ENCODE measurements at regions not wholly inside any gene's neighbourhood (a gene's known extent, or its start where the extent isn't known, plus 50 kb on each side); places are given as distances from the start of the nearest gene placed in this dataset.

DNA sequence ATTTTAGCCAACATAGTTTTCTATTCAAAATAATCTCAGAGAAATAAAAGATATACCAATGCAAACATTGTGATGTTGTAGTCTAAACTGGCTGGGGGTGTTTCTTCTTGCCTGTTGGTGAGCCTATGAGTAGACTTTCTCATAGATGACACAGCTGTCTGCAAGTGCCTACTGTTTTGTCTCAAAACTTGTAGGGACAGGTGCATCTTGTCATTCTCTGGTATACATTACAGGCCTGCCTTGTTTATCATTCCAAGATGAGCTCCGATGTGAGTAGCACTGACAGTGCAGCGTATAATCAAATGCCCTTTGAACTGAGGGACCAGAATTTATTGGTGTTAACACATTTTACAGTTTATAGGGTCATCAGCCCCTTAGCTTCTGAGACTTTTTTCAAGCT, 353.8 kb downstream of the PRDM5 start:
- no peak for DNase-seq (ENCODE audit: low spot score)
- WGBS (ENCODE audit: low lambda C conversion rate) = 7% methylated on average over 2 of the region's 2 CpGs
- no TSS peak for BruUV-seq (replicated peaks)
- intact Hi-C loops (cut with micrococcal nuclease; ENCODE audit: unreplicated experiment) (no loop called here), in situ Hi-C loops (cut with HindIII; ENCODE audit: extremely low pct_ligation_motif_present, low pct_unique_long_range_greater_than_20kb) (no loop called here)
- Histone ChIP-seq H3K4me2 (ENCODE audit: low read depth, low read length) (no peak overlapping the region), H3K27me3 (ENCODE audit: control insufficient read depth in 1 of 2, insufficient read depth in 2 of 2, low read length in 2 of 2) (no peaks in the 10 kb centered on the region), H2AFZ (ENCODE audit: low read length) (no peak overlapping the region), H4K20me1 (ENCODE audit: insufficient read depth, low read length) (no peaks in the 10 kb centered on the region), H3K4me1 (ENCODE audit: insufficient read depth, low read length) (no peaks in the 10 kb centered on the region), H3K27ac (ENCODE audit: extremely low read length, insufficient read depth, low read length) (no peak overlapping the region), H3K36me3 (replicated peaks in 1 of 2; ENCODE audit: control insufficient read depth in 1 of 2, insufficient read depth in 2 of 2, low read length in 2 of 2) (no peaks in the 10 kb centered on the region), H3K9ac (ENCODE audit: insufficient read depth, low read depth, low read length) (no peak overlapping the region), H3K4me3 (replicated peaks in 1 of 3; ENCODE audit: insufficient read depth in 1 of 3, low read depth in 2 of 3, low read length in 3 of 3) (no peak overlapping the region), H3K79me2 (ENCODE audit: insufficient read depth, low read length) (no peaks in the 10 kb centered on the region), H3K9me3 (ENCODE audit: low read length) (peaks cover 35% of the 10 kb centered on the region; the same call in 1 of the 2 replicates)
- FAIRE-seq = no peak
- CTCF ChIA-PET (ENCODE audit: low intra/inter-chr PET ratio, low total read pairs) = no interaction called here
- POLR2A ChIA-PET = no interaction called here
- TF ChIP-seq ZNF570 (CRISPR knock-in tag; IDR thresholded peaks at IDR 0.05; ENCODE audit: borderline replicate concordance) (no peak), ZFP62 (CRISPR knock-in tag; IDR thresholded peaks at IDR 0.05) (no peak), NR2F1 (CRISPR knock-in tag; IDR thresholded peaks at IDR 0.05) (no peak), TBX2 (CRISPR knock-in tag; IDR thresholded peaks at IDR 0.05; ENCODE audit: borderline replicate concordance) (no peak), SNAPC2 (CRISPR knock-in tag; IDR thresholded peaks at IDR 0.05) (no peak), ZNF891 (CRISPR knock-in tag; IDR thresholded peaks at IDR 0.05) (no peak), HNRNPLL (IDR thresholded peaks at IDR 0.05; ENCODE audit: low read depth, low read length, poor library complexity, severe bottlenecking) (no peak), KAT8 (CRISPR knock-in tag; IDR thresholded peaks at IDR 0.05) (no peak), HIVEP1 (CRISPR knock-in tag; IDR thresholded peaks at IDR 0.05) (no peak)
- TF ChIP-seq, protein P1, sequence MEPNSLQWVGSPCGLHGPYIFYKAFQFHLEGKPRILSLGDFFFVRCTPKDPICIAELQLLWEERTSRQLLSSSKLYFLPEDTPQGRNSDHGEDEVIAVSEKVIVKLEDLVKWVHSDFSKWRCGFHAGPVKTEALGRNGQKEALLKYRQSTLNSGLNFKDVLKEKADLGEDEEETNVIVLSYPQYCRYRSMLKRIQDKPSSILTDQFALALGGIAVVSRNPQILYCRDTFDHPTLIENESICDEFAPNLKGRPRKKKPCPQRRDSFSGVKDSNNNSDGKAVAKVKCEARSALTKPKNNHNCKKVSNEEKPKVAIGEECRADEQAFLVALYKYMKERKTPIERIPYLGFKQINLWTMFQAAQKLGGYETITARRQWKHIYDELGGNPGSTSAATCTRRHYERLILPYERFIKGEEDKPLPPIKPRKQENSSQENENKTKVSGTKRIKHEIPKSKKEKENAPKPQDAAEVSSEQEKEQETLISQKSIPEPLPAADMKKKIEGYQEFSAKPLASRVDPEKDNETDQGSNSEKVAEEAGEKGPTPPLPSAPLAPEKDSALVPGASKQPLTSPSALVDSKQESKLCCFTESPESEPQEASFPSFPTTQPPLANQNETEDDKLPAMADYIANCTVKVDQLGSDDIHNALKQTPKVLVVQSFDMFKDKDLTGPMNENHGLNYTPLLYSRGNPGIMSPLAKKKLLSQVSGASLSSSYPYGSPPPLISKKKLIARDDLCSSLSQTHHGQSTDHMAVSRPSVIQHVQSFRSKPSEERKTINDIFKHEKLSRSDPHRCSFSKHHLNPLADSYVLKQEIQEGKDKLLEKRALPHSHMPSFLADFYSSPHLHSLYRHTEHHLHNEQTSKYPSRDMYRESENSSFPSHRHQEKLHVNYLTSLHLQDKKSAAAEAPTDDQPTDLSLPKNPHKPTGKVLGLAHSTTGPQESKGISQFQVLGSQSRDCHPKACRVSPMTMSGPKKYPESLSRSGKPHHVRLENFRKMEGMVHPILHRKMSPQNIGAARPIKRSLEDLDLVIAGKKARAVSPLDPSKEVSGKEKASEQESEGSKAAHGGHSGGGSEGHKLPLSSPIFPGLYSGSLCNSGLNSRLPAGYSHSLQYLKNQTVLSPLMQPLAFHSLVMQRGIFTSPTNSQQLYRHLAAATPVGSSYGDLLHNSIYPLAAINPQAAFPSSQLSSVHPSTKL (CRISPR knock-in tag; IDR thresholded peaks at IDR 0.05) = no peak
- TF ChIP-seq, protein P2, sequence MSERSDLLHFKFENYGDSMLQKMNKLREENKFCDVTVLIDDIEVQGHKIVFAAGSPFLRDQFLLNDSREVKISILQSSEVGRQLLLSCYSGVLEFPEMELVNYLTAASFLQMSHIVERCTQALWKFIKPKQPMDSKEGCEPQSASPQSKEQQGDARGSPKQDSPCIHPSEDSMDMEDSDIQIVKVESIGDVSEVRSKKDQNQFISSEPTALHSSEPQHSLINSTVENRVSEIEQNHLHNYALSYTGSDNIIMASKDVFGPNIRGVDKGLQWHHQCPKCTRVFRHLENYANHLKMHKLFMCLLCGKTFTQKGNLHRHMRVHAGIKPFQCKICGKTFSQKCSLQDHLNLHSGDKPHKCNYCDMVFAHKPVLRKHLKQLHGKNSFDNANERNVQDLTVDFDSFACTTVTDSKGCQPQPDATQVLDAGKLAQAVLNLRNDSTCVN (CRISPR knock-in tag; IDR thresholded peaks at IDR 0.05; ENCODE audit: borderline replicate concordance) = no peak
- TF ChIP-seq, protein P3, sequence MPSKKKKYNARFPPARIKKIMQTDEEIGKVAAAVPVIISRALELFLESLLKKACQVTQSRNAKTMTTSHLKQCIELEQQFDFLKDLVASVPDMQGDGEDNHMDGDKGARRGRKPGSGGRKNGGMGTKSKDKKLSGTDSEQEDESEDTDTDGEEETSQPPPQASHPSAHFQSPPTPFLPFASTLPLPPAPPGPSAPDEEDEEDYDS (CRISPR knock-in tag; IDR thresholded peaks at IDR 0.05) = no peak
- no peak for ATAC-seq

Data from HepG2 (cell line).